ENCODE measurements at regions not wholly inside any gene's neighbourhood (a gene's known extent, or its start where the extent isn't known, plus 50 kb on each side); places are given as distances from the start of the nearest gene placed in this dataset.
"Not testable (repeated sequence)": the region's sequence is repeated elsewhere in the genome, so short reads cannot be mapped to it uniquely, and the experiment has no call there.

GRCh38 chr4:12924253-12924652 is 559.9 kb downstream of the RAB28 start:
- H3K27ac ChIP-seq: no peak overlapping the region
- H3K9me3 ChIP-seq: no peaks in the 10 kb centered on the region
- H3K36me3 ChIP-seq: no peaks in the 10 kb centered on the region
- DNase-seq (ENCODE audit: low spot score in 2 of 2): no peak
- TF ChIP-seq, protein P1, sequence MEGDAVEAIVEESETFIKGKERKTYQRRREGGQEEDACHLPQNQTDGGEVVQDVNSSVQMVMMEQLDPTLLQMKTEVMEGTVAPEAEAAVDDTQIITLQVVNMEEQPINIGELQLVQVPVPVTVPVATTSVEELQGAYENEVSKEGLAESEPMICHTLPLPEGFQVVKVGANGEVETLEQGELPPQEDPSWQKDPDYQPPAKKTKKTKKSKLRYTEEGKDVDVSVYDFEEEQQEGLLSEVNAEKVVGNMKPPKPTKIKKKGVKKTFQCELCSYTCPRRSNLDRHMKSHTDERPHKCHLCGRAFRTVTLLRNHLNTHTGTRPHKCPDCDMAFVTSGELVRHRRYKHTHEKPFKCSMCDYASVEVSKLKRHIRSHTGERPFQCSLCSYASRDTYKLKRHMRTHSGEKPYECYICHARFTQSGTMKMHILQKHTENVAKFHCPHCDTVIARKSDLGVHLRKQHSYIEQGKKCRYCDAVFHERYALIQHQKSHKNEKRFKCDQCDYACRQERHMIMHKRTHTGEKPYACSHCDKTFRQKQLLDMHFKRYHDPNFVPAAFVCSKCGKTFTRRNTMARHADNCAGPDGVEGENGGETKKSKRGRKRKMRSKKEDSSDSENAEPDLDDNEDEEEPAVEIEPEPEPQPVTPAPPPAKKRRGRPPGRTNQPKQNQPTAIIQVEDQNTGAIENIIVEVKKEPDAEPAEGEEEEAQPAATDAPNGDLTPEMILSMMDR (IDR thresholded peaks at IDR 0.05): no peak
- TF ChIP-seq POLR2A (IDR thresholded peaks at IDR 0.05): no peak
- no peak for TF ChIP-seq POLR2AphosphoS5 (IDR thresholded peaks at IDR 0.05)
- no peak for TF ChIP-seq EP300 (IDR thresholded peaks at IDR 0.05)
- H3K27me3 ChIP-seq: no peaks in the 10 kb centered on the region
- WGBS: 88% methylated on average over 4 of the region's 4 CpGs
- H3K4me3 ChIP-seq: no peak overlapping the region
- no peaks in the 10 kb centered on the region for H3K4me1 ChIP-seq

DNA sequence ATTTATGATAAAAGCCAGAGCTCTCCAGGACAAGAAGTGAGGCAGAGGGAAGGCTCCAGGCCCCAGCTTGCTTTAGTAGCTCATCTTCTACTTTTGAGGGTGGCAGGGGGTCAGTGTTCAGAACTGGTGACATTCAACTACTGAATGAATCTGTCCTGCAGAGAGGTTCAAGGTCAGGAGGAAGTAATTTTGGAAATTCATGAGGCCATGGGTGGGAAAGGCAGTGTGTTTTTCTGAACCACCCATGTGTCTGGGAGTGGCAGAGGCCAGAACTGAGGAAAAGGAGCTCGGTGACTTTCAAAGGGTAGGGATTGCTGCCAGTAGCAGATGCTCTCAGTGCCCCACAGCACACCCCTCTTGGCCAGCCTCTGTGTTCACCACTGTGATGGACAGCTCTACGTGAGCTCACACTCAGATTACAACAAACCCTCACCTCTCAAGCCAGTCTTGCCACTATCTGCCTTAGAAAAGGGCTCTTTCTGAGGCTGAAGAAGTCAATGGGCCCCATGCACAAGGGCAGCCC is 571.2 kb downstream of the RAB28 start:
- no peak for TF ChIP-seq EP300 (IDR thresholded peaks at IDR 0.05)
- no peak for TF ChIP-seq POLR2AphosphoS5 (IDR thresholded peaks at IDR 0.05)
- TF ChIP-seq POLR2A (IDR thresholded peaks at IDR 0.05): no peak
- TF ChIP-seq, protein P1 (IDR thresholded peaks at IDR 0.05): no peak
- H3K27ac ChIP-seq: no peak overlapping the region
- no peaks in the 10 kb centered on the region for H3K27me3 ChIP-seq
- no peak overlapping the region for H3K4me3 ChIP-seq
- H3K9me3 ChIP-seq: no peaks in the 10 kb centered on the region
- no peaks in the 10 kb centered on the region for H3K36me3 ChIP-seq
- 86% methylated on average over 2 of the region's 2 CpGs for WGBS
- H3K4me1 ChIP-seq: no peaks in the 10 kb centered on the region
- DNase-seq (ENCODE audit: low spot score in 2 of 2): no peak

- Histone ChIP-seq H3K36me3 (no peaks in the 10 kb centered on the region), H3K27me3 (no peaks in the 10 kb centered on the region), H3K4me1 (no peaks in the 10 kb centered on the region), H3K4me3 (no peak overlapping the region), H3K9me3 (no peaks in the 10 kb centered on the region), H3K27ac (no peak overlapping the region)
- 90% methylated on average over 1 of the region's 1 CpG for WGBS
- DNase-seq (ENCODE audit: low spot score in 2 of 2): no peak
- TF ChIP-seq POLR2AphosphoS5 (IDR thresholded peaks at IDR 0.05) (no peak), POLR2A (IDR thresholded peaks at IDR 0.05) (no peak), EP300 (IDR thresholded peaks at IDR 0.05) (no peak)
- TF ChIP-seq, protein P1 (IDR thresholded peaks at IDR 0.05): no peak
Measured at GRCh38 chr4:12911750-12912358, 572.3 kb downstream of the RAB28 start.

GRCh38 chr4:12903640-12904039 is 580.5 kb downstream of the RAB28 start:
- not testable (repeated sequence) for DNase-seq (ENCODE audit: low spot score in 2 of 2); H3K4me3 ChIP-seq; H3K27me3 ChIP-seq; H3K4me1 ChIP-seq; H3K27ac ChIP-seq; H3K36me3 ChIP-seq; H3K9me3 ChIP-seq
- 89% methylated on average over 13 of the region's 15 CpGs for WGBS

DNA sequence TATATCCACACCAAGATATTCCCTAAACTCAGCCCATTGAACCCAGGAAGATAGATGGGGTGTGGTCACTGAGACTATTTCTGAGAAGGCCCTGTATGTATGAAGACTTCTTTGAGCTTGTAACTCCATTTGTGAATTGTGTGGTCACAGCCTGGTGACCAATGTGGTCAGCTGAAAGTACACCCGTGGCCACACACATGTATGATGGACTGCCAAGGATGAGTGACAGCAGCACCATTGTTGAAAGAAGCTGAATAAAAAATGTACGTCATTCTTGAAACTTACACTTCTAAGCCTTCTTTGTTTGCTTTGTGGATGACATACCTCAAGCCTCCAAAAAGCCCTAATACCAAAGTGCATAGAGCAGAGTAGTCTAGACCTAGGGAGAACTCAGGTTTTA is 581.4 kb downstream of the RAB28 start:
- Histone ChIP-seq H3K36me3 (no peaks in the 10 kb centered on the region), H3K4me1 (no peaks in the 10 kb centered on the region), H3K9me3 (no peaks in the 10 kb centered on the region), H3K27ac (no peak overlapping the region), H3K27me3 (no peaks in the 10 kb centered on the region), H3K4me3 (no peak overlapping the region)
- DNase-seq (ENCODE audit: low spot score in 2 of 2): no peak
- 75% methylated on average over 2 of the region's 2 CpGs for WGBS
- TF ChIP-seq, protein P1 (IDR thresholded peaks at IDR 0.05): no peak
- no peak for TF ChIP-seq POLR2A (IDR thresholded peaks at IDR 0.05)

DNA sequence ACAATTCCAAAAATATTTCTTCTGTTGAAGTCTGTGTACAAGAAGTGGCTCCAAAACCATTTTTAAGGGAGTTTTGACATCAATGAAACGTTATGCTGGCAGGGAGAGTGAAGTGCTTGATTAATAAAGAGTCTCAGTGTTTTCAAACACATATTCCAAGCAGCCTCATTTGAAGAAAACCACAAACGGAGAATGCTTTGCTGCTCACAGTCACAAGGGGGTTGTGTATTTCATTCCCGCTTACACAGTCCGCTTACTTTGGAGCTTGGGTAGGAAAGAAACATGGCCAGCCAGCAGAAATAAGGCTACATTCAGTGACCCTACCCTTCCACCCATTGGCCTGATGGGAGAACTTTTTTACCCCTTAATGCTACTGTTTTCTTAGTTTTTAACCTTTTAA is 586.2 kb downstream of the RAB28 start:
- H3K27ac ChIP-seq: no peak overlapping the region
- no peaks in the 10 kb centered on the region for H3K9me3 ChIP-seq
- WGBS: 76% methylated on average over 4 of the region's 4 CpGs
- H3K4me3 ChIP-seq: no peak overlapping the region
- H3K27me3 ChIP-seq: no peaks in the 10 kb centered on the region
- DNase-seq (ENCODE audit: low spot score in 2 of 2): no peak
- no peaks in the 10 kb centered on the region for H3K36me3 ChIP-seq
- TF ChIP-seq POLR2AphosphoS5 (IDR thresholded peaks at IDR 0.05): no peak
- TF ChIP-seq, protein P1 (IDR thresholded peaks at IDR 0.05): no peak
- no peak for TF ChIP-seq POLR2A (IDR thresholded peaks at IDR 0.05)
- TF ChIP-seq EP300 (IDR thresholded peaks at IDR 0.05): no peak
- no peaks in the 10 kb centered on the region for H3K4me1 ChIP-seq
